Colonic mucosa (tissue), 4 donors: ENCODE measurements at regions not wholly inside any gene's neighbourhood (a gene's known extent, or its start where the extent isn't known, plus 50 kb on each side); places are given as distances from the start of the nearest gene placed in this dataset.

ENCODE experiments used
- DNase-seq: peaks from one replicate; pipeline ENCODE4 v3.0.0-alpha.2; 2020
- H3K27ac ChIP-seq: fragments of 200-600 bp; one replicate; pipeline ENCODE4 v1.8.0; 2021
- H3K27me3 ChIP-seq: fragments of 200-600 bp; one replicate; pipeline ENCODE4 v1.8.0; 2021
- H3K36me3 ChIP-seq: fragments of 200-600 bp; one replicate; pipeline ENCODE4 v1.8.0; 2021
- H3K4me1 ChIP-seq: fragments of 200-600 bp; one replicate; pipeline ENCODE4 v1.8.0; 2021; ENCODE audit warnings: mild to moderate bottlenecking
- H3K4me3 ChIP-seq: fragments of 200-600 bp; one replicate; pipeline ENCODE4 v1.8.0; 2021
- H3K9ac ChIP-seq, 2 donors: one replicate each; pipeline ENCODE4 v1.7.0; 2013; ENCODE audit warnings: control low read depth in 2 of 2, low read depth in 2 of 2, low read length in 2 of 2
- H3K9me3 ChIP-seq: fragments of 200-600 bp; one replicate; pipeline ENCODE4 v1.8.0; 2021
- intact Hi-C: fragments of 100-400 bp; cut with DNase I; formaldehyde crosslinking; loops from one replicate; pipeline ENCODE4 v1.14.1; 2022
- TF ChIP-seq, protein P1 (sequence below): fragments of 200-600 bp; IDR thresholded peaks from one replicate; pipeline ENCODE4 v1.8.0; 2022; ENCODE audit warnings: antibody characterized with exemption, mild to moderate bottlenecking
- donor health status: healthy.
- donor health status: DM: no; HTN: no; CAD: no.
- donor health status: DM: no; HTN: no; CAD: no.

DNA sequence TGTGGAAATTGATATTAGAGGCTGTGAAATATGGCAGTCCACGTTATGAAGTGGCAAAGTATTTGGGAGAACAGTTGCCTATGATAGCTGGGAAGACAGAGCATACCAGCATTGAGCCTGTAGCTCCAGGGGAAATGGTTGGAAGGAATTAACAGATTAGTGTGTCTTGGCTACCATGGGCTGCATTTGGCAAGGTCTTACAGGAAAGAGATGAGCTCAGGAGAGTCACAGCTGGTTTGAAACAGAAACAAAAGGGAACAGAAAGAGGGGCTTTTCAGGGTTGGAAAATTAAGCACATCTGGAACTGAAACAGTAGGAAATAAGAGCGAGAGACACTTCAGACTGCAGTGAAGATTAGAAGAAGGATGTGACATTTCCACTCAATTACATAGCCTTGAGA lies 141.7 kb downstream of the FBLN2 start:
- TF ChIP-seq, protein P1, sequence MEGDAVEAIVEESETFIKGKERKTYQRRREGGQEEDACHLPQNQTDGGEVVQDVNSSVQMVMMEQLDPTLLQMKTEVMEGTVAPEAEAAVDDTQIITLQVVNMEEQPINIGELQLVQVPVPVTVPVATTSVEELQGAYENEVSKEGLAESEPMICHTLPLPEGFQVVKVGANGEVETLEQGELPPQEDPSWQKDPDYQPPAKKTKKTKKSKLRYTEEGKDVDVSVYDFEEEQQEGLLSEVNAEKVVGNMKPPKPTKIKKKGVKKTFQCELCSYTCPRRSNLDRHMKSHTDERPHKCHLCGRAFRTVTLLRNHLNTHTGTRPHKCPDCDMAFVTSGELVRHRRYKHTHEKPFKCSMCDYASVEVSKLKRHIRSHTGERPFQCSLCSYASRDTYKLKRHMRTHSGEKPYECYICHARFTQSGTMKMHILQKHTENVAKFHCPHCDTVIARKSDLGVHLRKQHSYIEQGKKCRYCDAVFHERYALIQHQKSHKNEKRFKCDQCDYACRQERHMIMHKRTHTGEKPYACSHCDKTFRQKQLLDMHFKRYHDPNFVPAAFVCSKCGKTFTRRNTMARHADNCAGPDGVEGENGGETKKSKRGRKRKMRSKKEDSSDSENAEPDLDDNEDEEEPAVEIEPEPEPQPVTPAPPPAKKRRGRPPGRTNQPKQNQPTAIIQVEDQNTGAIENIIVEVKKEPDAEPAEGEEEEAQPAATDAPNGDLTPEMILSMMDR = no peak
- Histone ChIP-seq H3K27me3 (no peaks in the 10 kb centered on the region), H3K9ac (no peak overlapping the region), H3K9me3 (no peaks in the 10 kb centered on the region), H3K4me3 (no peak overlapping the region), H3K4me1 (no peaks in the 10 kb centered on the region), H3K36me3 (no peaks in the 10 kb centered on the region), H3K27ac (no peak overlapping the region)
- DNase-seq = no peak
- intact Hi-C loops = no loop called here

DNA sequence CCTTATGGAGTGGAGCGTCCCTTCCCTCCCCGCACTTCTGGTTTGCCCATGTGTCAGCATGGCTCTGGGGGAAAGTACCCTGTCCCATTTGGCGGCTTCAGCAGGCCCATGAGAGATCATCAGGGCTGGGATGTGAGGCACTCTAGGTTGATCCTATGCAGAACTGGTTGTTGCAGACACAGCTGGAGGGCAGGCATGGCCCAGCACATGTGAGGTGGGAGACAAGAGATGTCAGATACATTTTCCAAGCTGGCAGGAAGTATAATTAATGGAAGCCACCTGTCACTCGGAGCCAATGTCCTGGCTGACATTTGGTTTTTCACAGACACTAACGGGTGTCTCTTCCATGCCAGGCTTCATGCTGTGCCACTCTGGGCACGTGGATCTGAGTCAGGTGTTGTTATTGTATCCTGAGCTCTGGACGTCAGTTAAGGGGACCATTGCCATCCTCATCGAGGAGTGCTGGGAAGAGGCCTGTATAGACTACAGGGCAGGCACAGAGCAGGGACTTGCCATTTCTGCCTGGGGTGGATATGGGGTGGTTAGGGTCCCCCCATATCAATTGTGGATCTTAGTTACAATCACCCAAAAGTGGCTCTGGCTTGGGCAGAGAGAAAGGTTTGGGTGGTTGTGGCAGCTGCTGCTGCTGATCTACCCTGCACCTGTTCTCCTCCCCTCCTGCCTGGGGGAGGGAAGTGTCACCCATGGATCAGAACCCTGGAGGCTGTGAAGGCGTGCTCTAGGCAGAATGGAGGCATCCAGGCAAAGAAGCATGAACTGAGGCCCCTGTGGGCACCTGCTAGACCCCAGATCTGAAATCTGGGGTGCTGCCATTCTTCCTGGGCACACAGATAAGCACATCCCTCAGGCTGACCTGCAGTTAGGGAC lies 140.7 kb downstream of the FBLN2 start:
- no peak overlapping the region for H3K27ac ChIP-seq
- H3K36me3 ChIP-seq = no peaks in the 10 kb centered on the region
- H3K27me3 ChIP-seq = no peaks in the 10 kb centered on the region
- no peaks in the 10 kb centered on the region for H3K4me1 ChIP-seq
- H3K9ac ChIP-seq = no peak overlapping the region
- TF ChIP-seq, protein P1 = no peak
- H3K9me3 ChIP-seq = no peaks in the 10 kb centered on the region
- no peak for DNase-seq
- intact Hi-C loops = no loop called here
- no peak overlapping the region for H3K4me3 ChIP-seq

DNA sequence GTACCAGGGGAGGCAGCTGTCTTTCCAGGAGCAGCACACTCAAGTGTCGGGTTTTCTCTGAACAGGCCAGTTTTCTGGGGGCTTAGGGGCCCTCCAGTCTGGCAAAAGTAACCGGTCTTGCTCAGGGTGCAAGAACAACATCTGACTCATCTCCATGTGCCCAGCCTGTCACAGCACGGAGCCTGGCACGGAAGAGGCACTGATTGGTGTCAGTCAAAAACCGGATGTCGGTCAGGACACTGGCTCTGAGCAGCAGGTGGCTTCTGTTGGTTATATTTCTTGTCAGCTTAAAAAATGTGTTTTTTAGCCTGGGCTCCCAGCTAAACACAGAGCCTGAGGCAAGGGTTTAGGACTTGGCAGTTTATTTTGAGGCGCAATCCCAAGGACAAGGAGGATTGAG lies 139.9 kb downstream of the FBLN2 start:
- TF ChIP-seq, protein P1 = no peak
- no peak overlapping the region for H3K4me3 ChIP-seq
- no peak overlapping the region for H3K27ac ChIP-seq
- H3K4me1 ChIP-seq = no peaks in the 10 kb centered on the region
- no peaks in the 10 kb centered on the region for H3K9me3 ChIP-seq
- H3K36me3 ChIP-seq = no peaks in the 10 kb centered on the region
- intact Hi-C loops = no loop called here
- H3K9ac ChIP-seq = no peak overlapping the region
- DNase-seq = no peak
- H3K27me3 ChIP-seq = no peaks in the 10 kb centered on the region

DNA sequence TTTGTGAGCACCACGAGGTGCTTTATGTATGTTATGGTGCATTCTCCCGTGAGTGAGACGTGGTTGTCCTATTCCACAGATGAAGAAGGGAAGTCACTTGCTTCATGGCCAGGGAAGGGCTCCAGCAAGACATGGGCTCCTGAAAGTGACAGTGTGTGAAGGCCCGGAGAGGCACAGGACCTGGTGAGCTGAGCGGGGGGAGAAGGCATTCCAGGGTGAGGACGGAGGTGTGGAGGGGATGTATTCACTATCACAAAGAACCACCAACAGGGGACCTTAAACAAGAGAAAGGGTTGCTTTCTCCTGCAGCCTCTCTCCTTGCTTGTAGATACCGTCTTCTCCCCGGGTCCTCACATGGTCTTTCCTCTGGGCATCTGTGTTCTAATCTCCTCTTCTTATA lies 139.1 kb downstream of the FBLN2 start:
- no peaks in the 10 kb centered on the region for H3K27me3 ChIP-seq
- TF ChIP-seq, protein P1 = no peak

More for the DNA sequence above, 139.1 kb downstream of the FBLN2 start:
- H3K36me3 ChIP-seq = no peaks in the 10 kb centered on the region
- H3K4me3 ChIP-seq = no peak overlapping the region
- no peaks in the 10 kb centered on the region for H3K9me3 ChIP-seq
- no peak overlapping the region for H3K9ac ChIP-seq
- intact Hi-C loops = no loop called here
- no peak overlapping the region for H3K27ac ChIP-seq
- no peak for DNase-seq
- no peaks in the 10 kb centered on the region for H3K4me1 ChIP-seq
